ENCODE measurements at regions not wholly inside any gene's neighbourhood (a gene's known extent, or its start where the extent isn't known, plus 50 kb on each side); places are given as distances from the start of the nearest gene placed in this dataset.

DNA sequence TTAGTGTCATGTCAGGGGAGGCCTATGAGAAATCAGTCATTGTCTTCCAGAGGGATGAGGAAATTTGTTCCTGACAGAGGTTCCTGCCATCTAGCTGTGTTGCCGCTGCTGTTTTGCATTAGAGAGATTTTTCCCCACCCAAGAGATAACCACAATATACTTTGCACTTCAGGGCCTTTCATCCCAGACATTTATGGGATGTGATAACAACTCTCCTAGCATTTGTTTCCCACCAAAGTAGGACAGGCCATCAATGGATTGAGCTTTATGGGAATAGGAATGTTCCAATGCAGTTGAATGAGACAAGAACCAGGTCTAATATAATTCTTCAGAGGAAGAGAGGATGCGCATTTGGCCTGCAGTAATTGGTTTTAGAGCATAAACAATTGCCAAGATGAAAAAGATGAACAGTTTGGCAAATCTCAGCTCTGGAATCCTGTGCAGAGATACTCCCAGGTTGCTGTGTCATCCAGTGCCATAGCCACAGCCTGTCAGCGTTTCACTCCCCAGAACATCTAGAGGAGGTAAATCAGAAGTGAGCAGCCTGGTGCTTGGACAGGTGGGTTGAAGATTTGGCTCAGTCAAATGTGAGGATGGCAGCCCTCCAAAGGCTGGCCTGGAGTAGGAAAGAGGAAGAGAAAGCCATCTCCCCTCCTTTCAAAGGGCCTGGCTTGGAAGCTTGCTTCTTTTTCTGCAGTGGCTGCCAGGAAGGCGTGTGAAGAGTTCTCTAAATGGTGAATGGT lies 93.7 kb upstream of the SETBP1 start:
- H3K9ac ChIP-seq (ENCODE audit: low read length), result no peak overlapping the region
- no peaks in the 10 kb centered on the region for H4K20me1 ChIP-seq (ENCODE audit: control insufficient read depth, insufficient read depth, low read length, poor library complexity, severe bottlenecking)
- ATAC-seq (ENCODE audit: low read depth), result no peak
- Mint-ChIP-seq H3K4me3 (no peak overlapping the region), H3K27me3 (no peaks in the 10 kb centered on the region), H3K27ac (no peak overlapping the region), H3K9me3 (ENCODE audit: insufficient read depth) (no peaks in the 10 kb centered on the region), H3K4me1 (peaks cover 3% of the 10 kb centered on the region)
- no peak for TF ChIP-seq EZH2 (IDR thresholded peaks at IDR 0.05; ENCODE audit: borderline replicate concordance, insufficient read depth, low read depth, low read length, poor library complexity, severe bottlenecking)
- TF ChIP-seq, protein P1, sequence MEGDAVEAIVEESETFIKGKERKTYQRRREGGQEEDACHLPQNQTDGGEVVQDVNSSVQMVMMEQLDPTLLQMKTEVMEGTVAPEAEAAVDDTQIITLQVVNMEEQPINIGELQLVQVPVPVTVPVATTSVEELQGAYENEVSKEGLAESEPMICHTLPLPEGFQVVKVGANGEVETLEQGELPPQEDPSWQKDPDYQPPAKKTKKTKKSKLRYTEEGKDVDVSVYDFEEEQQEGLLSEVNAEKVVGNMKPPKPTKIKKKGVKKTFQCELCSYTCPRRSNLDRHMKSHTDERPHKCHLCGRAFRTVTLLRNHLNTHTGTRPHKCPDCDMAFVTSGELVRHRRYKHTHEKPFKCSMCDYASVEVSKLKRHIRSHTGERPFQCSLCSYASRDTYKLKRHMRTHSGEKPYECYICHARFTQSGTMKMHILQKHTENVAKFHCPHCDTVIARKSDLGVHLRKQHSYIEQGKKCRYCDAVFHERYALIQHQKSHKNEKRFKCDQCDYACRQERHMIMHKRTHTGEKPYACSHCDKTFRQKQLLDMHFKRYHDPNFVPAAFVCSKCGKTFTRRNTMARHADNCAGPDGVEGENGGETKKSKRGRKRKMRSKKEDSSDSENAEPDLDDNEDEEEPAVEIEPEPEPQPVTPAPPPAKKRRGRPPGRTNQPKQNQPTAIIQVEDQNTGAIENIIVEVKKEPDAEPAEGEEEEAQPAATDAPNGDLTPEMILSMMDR (IDR thresholded peaks at IDR 0.05), result no peak
- no peak overlapping the region for H2AFZ ChIP-seq (ENCODE audit: insufficient read depth, low read depth, low read length, poor library complexity, severe bottlenecking)
- WGBS (ENCODE audit: insufficient coverage), result 100% methylated on average over 1 of the region's 4 CpGs
- H3K27ac ChIP-seq (ENCODE audit: low read length in 2 of 2), result no peak overlapping the region
- no peaks in the 10 kb centered on the region for H3K27me3 ChIP-seq (replicated peaks in 1 of 4; ENCODE audit: control extremely low read depth in 1 of 4, control insufficient read depth in 3 of 4, insufficient read depth in 4 of 4, low read length in 3 of 4)
- no peak overlapping the region for H3K4me3 ChIP-seq (ENCODE audit: control extremely low read depth in 1 of 5, extremely low read depth in 1 of 5, insufficient read depth in 1 of 5, low read depth in 2 of 5, low read length in 4 of 5)
- H3K9me3 ChIP-seq (ENCODE audit: control extremely low read depth in 1 of 3, control insufficient read depth in 2 of 3, insufficient read depth in 1 of 3, low read length in 2 of 3), result no peaks in the 10 kb centered on the region
- CTCF ChIA-PET, result no interaction called here
- no peaks in the 10 kb centered on the region for H3K36me3 ChIP-seq (replicated peaks in 1 of 2; ENCODE audit: control extremely low read depth in 1 of 2, control insufficient read depth in 1 of 2, extremely low read depth in 1 of 2, insufficient read depth in 2 of 2, low read length in 1 of 2)
- H3K4me2 ChIP-seq (replicated peaks; ENCODE audit: low read depth, low read length, poor library complexity, severe bottlenecking), result no peak overlapping the region
- peaks cover 0 to under 1% of the 10 kb centered on the region in 2 donors for H3K4me1 ChIP-seq (ENCODE audit: control insufficient read depth in 2 of 2, insufficient read depth in 2 of 2, low read length in 2 of 2)
- no peaks in the 10 kb centered on the region for H3K79me2 ChIP-seq (ENCODE audit: control insufficient read depth, insufficient read depth, low read length)
- POLR2A ChIA-PET, result no interaction called here
- intact Hi-C loops (cut with micrococcal nuclease), result no loop called here
- no peak for DNase-seq

GRCh38 chr18:44588508-44588907 lies 92.2 kb upstream of the SETBP1 start:
- ATAC-seq (ENCODE audit: low read depth) (no peak), DNase-seq (no peak)
- H3K4me1 Mint-ChIP-seq, result no peaks in the 10 kb centered on the region
- Histone ChIP-seq H4K20me1 (ENCODE audit: control insufficient read depth, insufficient read depth, low read length, poor library complexity, severe bottlenecking) (no peaks in the 10 kb centered on the region), H3K9me3 (ENCODE audit: control extremely low read depth in 1 of 3, control insufficient read depth in 2 of 3, insufficient read depth in 1 of 3, low read length in 2 of 3) (no peaks in the 10 kb centered on the region), H3K27me3 (replicated peaks in 1 of 4; ENCODE audit: control extremely low read depth in 1 of 4, control insufficient read depth in 3 of 4, insufficient read depth in 4 of 4, low read length in 3 of 4) (no peaks in the 10 kb centered on the region), H3K4me2 (replicated peaks; ENCODE audit: low read depth, low read length, poor library complexity, severe bottlenecking) (no peak overlapping the region), H3K4me3 (ENCODE audit: control extremely low read depth in 1 of 5, extremely low read depth in 1 of 5, insufficient read depth in 1 of 5, low read depth in 2 of 5, low read length in 4 of 5) (no peak overlapping the region), H3K27ac (ENCODE audit: low read length in 2 of 2) (no peak overlapping the region), H3K4me1 (ENCODE audit: control insufficient read depth in 2 of 2, insufficient read depth in 2 of 2, low read length in 2 of 2) (no peaks in the 10 kb centered on the region), H3K9ac (ENCODE audit: low read length) (no peak overlapping the region), H3K36me3 (replicated peaks in 1 of 2; ENCODE audit: control extremely low read depth in 1 of 2, control insufficient read depth in 1 of 2, extremely low read depth in 1 of 2, insufficient read depth in 2 of 2, low read length in 1 of 2) (no peaks in the 10 kb centered on the region), H2AFZ (ENCODE audit: insufficient read depth, low read depth, low read length, poor library complexity, severe bottlenecking) (no peak overlapping the region), H3K79me2 (ENCODE audit: control insufficient read depth, insufficient read depth, low read length) (no peaks in the 10 kb centered on the region)
- intact Hi-C loops (cut with micrococcal nuclease), result no loop called here
- whole genome bisulfite sequencing (ENCODE audit: insufficient coverage), result 100% methylated on average over 2 of the region's 2 CpGs
- H3K27me3 Mint-ChIP-seq, result no peaks in the 10 kb centered on the region
- H3K27ac Mint-ChIP-seq, result no peak overlapping the region
- no peak overlapping the region for H3K4me3 Mint-ChIP-seq
- ChIA-PET POLR2A (no interaction called here), CTCF (interaction anchor here (1.0 to 3.1 kb wide), 2 partner anchors 9 to 11 kb away, joined by 3 to 8 read pairs; no protein-coding TSS in a partner anchor)
- TF ChIP-seq, protein P1 (IDR thresholded peaks at IDR 0.05), result no peak
- no peak for TF ChIP-seq EZH2 (IDR thresholded peaks at IDR 0.05; ENCODE audit: borderline replicate concordance, insufficient read depth, low read depth, low read length, poor library complexity, severe bottlenecking)
- H3K9me3 Mint-ChIP-seq (ENCODE audit: insufficient read depth), result no peaks in the 10 kb centered on the region

Measured in B cell (primary cell).